Inflammatory macrophage (primary cell): ENCODE measurements at regions not wholly inside any gene's neighbourhood (a gene's known extent, or its start where the extent isn't known, plus 50 kb on each side); places are given as distances from the start of the nearest gene placed in this dataset.
A peak's percentile ranks its signal among the peaks of the same experiment; 100 is the strongest.

Experiments
- DNase-seq, 2 donors: peaks; one replicate each; pipeline ENCODE4 v3.0.0-alpha.2; 2020 to 2022

DNA sequence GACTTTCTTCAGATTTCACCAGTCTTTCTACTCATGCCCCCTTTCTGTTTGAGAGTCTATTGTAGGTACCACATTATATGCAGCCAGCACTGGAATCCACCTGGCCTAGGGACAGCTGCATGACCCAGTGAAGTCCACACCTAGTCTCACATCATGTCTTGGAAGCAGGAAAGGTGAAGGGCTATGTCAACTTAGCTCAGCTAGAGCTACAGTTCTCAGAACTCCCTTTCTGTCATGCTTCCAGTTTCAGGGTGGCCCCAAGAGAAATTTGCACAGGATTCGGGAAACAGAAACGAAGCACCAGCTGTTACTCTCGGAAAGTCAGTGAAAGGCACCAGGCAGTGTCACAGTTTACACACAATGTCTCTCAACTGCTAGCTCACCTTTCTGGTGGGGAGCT, 51.6 kb upstream of the NLRP1 start:
- no peak for DNase-seq

DNA sequence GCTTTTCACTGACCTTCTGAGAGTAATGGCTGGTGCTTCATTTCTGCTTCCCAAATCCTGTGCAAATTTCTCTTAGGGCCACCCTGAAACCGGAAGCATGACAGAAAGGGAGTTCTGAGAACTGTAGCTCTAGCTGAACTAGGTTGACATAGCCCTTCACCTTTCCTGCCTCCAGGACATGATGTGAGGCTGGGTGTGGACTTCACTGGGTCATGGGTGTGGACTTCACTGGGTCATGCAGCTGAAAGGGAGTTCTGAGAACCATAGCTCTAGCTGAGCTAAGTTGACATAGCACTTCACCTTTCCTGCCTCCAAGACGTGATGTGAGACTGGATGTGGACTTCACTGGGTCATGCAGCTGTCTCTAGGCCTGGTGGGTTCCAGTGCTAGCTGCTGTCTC, 54.3 kb upstream of the NLRP1 start:
- DNase-seq, result no peak

DNA sequence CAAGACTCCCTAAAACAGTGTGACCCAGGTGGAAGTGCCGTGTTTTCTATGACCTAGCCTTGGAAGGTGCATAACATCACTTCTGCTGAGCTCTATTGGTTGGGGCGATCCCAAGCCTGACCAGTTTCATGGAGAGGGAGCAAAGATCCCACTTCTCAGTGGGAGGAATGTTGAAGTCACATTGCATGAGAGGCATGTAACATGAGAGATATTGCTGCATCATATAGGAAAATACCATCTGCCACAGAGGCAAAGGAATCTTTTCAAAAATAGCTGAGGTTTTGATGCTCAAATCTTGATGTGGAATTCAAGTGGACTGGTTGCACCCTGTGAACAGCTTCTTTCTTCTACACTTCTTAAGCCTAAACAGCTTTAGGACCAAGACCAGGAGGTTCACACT, 56.4 kb upstream of the NLRP1 start:
- DNase-seq, result no peak

GRCh38 chr17:5642752-5643151, 58.4 kb upstream of the NLRP1 start:
- no peak for DNase-seq

- DNase-seq, result no peak
Measured at GRCh38 chr17:5644065-5644464, 59.8 kb upstream of the NLRP1 start.

DNA sequence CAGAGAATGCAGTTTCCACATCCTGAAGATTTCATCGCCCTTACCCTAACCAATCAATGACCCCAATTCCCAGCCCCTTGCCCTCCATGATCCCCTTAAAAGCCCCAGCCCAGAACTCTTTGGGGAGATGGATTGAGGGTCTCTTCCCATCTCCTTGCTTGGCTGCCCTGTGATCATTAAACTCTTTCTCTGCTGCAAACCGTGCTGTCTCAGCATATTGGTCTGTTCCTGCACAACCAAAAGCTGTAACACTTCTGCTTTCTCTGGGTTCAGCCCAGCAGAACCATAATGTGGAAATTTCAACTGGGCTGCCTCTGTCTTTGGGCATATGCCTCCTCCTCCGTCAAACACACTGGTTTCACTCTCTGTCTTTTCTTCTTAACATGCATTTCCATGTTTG, 67.0 kb upstream of the NLRP1 start:
- no peak for DNase-seq

DNA sequence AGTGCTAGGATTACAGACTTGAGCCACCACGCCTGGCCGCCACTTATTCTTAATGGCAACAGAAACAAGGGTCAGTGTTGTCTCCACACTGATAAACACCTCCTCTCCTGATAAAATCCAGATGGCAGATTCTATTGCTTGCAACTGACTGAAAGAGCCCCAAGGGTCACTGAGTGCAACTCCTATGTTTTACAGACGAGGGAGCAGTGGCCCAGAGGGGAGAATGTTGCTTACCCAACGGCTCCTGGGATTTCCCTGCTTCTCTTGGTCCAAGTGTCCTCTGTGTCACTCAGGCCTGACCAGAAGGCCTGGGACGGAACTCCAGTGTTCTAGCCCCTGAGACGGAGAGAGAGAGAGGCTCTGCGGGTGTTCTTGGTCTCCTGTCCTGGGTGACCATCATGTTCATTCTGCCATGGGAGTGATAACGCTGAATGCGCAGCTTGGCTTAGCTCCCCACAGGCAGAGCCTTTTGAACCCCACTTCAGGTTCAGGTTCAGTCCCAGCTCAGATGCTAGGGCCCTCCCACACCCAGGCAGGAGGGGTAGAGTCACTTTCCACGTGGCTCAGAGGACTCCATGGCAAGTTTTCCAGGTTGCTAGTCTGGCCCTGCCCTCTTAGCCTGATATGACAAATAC, 77.3 kb upstream of the NLRP1 start:
- DNase-seq, result no peak

DNA sequence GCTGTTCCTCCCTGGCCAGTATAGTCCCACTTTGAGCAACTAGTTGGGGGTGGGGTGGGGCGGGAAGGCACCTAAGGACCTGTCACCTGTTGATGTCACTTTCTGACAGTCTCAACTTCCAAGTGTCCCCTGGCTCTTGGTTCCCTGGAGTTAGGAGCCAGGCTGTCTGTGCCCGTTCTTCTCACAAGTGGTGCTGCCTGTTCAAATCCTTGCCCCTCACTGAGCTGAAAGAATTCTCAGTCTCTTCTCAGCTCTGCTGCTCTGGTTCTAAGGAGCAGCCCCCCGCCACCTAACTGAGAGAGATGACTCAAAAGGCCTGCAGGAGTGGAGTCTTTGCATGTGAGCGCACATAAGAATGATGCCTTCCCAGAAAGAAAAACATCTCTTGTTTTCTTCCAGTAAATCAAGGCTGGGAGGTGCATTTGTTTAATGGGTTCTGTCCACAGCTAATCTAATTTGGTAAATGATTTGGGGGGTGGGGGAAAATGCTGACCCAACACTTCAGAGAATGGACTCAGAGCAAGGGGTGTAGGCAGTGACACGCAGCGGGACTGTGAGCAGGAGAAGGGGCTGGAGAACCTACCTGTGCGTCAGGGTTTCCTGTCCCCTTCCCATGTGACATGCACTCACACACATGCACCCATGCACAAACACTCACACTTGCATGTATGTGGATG, 78.2 kb upstream of the NLRP1 start:
- no peak for DNase-seq

- no peak for DNase-seq
Measured at GRCh38 chr17:5665164-5665563, 80.9 kb upstream of the NLRP1 start.

GRCh38 chr17:5667871-5668270, 83.6 kb upstream of the NLRP1 start:
- peak in 1 of 2 donors; percentile 17 for DNase-seq

GRCh38 chr17:5668557-5669138, 84.3 kb upstream of the NLRP1 start:
- DNase-seq, result no peak

DNA sequence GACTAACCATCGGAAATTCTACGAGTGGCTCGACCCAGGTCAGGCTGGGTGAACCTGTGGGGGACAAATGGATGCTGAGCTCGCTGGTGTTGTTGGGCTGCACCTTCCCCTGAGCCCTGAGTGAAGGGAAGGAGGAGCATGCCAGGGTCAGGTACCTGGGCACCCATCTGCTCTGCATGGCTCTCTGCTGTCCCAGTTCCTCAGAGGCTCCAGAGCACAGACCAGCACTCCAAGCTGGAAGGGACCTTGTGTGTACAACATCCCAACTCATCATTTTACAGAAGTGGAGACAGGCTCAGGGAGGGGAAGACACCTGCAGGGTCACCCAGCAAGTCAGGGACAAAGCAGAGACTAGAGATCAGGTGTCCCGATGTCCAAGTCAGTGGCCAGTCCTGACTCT, 84.9 kb upstream of the NLRP1 start:
- no peak for DNase-seq

DNA sequence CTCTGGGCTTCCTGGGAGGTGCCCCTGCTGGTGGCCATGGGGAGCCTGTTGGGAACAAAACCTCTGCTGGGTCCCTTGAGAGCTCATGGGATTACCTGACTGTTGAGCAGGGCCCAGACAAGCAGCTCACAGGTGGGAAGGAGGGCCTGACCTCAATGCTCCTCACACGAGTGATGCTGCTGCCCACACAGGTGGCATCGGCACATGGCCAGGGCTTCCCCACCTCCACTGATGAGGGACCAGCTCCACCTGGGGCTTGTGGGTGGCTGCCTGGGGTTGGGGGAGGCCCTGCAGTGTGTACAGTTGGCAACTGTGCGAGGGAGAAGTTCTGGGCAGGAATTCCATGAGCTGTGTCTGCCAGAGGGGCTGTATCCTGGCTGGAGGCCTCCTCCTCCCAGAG, 87.8 kb upstream of the NLRP1 start:
- DNase-seq, result no peak

DNA sequence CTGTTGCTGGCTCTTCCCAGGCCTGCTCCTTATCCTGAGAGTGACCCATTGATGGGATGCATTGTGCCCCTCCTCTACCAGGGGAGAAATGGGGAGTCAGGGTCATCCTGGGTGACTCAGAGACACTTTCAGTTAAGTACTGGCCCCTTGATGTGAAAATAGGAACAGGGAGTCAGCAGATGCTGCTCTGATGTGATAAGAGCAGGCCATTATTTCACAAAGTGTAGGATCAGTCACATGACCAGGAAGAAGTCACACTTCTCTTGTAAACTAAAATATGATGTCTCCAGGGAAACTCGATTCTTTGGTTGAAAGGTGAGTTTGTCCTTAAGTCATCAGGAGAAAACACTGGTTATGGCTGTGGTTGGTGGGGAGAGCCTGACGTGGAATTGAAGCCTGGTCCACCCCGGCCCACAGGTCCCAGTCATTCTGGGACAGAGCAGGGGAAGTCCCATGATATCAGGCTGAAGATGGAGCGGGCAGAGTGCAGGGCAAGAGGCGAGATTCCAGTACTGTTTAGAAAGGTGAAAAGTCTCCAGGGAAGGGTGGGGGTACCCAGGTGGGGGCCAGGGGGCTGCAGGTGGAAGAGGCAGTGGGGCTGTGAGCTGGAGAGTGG, 88.6 kb upstream of the NLRP1 start:
- peak; percentile 66 to 68 for DNase-seq

GRCh38 chr17:5675625-5676421, 91.5 kb upstream of the NLRP1 start:
- no peak for DNase-seq

DNA sequence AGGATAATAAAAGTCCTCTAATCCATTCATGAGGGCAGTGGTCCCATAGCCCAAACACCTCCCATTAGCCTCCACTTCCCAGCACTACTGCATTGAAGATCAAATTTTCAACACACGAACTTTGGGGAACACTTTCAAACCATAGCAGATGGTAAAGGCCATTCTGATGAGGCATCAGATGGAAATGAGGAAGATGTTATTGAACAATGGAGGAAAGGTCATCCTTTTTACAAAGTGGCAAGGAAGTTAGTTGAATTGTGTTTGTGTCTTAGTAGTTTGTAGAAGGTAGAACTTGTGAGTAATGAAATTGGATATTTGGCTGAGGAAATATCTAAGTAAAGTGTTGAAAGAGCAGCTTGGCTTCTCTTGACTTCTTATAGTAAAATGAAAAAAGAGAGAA, 93.3 kb upstream of the NLRP1 start:
- DNase-seq, result peak; percentile 14 to 43

DNA sequence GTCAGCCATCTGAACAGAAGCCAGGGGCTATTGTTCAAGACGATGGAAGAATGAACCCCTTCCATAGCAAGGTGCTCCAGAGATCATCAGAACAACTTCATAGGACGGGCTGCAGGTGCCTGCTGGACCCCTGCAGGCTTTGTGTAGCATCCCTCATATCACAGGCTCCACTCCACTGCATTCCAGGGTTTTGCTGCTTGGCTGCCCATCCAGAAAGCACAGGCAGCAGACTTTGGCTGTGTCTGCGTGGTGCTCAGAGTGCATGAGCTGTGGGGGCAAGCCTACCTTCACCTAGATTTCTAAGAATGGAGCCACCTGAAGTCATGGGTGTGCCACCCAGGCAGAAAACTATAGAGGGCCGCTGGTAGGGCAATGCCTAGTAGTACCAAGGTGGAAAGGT, 93.9 kb upstream of the NLRP1 start:
- DNase-seq, result no peak

- no peak for DNase-seq
Measured at GRCh38 chr17:5680766-5681165, 96.5 kb upstream of the NLRP1 start.

GRCh38 chr17:5683241-5683640, 98.9 kb upstream of the NLRP1 start:
- DNase-seq, result no peak

DNA sequence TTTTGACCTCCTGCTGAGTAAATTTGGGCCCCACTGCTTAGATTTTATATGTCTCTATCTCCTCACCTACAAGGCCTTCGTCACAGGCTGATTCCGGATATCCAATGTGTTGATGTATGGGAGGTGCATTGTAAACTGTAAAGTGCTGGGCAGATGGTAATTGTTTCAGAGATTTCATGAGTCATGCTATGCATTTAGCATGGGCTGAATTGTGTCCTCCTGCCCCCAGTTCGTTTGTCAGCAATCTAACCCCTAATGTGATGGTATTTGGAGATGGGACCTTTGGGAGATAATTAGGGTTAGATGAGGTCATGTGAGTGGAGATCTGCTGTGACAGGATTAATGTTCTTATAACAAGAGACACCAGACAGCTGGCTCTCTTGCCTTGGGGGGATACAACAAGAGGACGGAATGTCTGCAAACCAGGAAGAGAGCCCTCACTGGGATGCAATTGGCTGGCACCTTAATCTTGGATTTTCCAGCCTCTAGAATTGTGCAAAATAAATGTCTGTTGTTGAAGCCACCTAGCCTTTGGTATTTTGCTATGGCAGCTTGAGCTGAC, 101.8 kb upstream of the NLRP1 start:
- DNase-seq, result no peak

DNA sequence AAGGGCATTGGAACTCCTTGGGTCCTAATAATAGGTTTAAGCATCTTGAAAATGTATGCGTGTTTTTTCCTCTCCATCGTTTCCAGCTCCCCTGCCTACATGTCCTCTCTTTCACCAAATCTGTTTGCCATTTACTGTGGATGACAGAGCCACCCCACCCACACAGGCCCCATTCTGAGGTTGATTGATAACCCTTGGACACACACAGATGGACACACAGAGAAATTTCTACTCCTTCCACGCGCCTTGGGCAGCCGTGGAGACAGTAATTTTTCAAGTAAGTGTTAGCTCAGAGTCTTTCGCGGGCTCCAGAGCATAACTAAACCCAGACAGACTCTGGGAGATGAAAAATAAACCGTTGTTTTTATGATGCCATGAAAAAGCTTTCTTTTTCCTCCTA, 103.3 kb upstream of the NLRP1 start:
- DNase-seq, result no peak

- DNase-seq, result no peak
Measured at GRCh38 chr17:5693821-5694220, 109.5 kb upstream of the NLRP1 start.

GRCh38 chr17:5694551-5694950, 110.2 kb upstream of the NLRP1 start:
- DNase-seq, result no peak
